Progenitor cell of endocrine pancreas (in vitro differentiated cells): ENCODE measurements at regions not wholly inside any gene's neighbourhood (a gene's known extent, or its start where the extent isn't known, plus 50 kb on each side); places are given as distances from the start of the nearest gene placed in this dataset.

Experiments used
- DNase-seq: peaks from one replicate; pipeline ENCODE4 v3.0.0; 2021; ENCODE audit warnings: low spot score; ENCODE audit not compliant: unreplicated experiment
- H3K27ac Mint-ChIP-seq: 2 replicates; pipeline ENCODE4 v1.8.0; 2021; ENCODE audit warnings: mild to moderate bottlenecking, moderate library complexity, mixed read lengths
- H3K27me3 Mint-ChIP-seq: 2 replicates; pipeline ENCODE4 v1.8.0; 2021; ENCODE audit warnings: mixed read lengths
- H3K36me3 Mint-ChIP-seq: 2 replicates; pipeline ENCODE4 v1.8.0; 2022; ENCODE audit warnings: mixed read lengths; ENCODE audit not compliant: insufficient read depth
- H3K4me1 Mint-ChIP-seq: 2 replicates; pipeline ENCODE4 v1.8.0; 2021; ENCODE audit warnings: low read depth, mixed read lengths
- H3K4me3 Mint-ChIP-seq: 2 replicates; pipeline ENCODE4 v1.8.0; 2021; ENCODE audit warnings: low read depth, mild to moderate bottlenecking, moderate library complexity, mixed read lengths
- H3K9me3 Mint-ChIP-seq: 2 replicates; pipeline ENCODE4 v1.8.0; 2021; ENCODE audit warnings: low read depth, mixed read lengths
- TF ChIP-seq, protein P1 (sequence below): fragments of 200-600 bp; sonication (generic); IDR thresholded peaks from one replicate; pipeline ENCODE4 v1.5.0; 2021; ENCODE audit warnings: antibody characterized with exemption, mild to moderate bottlenecking; ENCODE audit not compliant: unreplicated experiment

DNA sequence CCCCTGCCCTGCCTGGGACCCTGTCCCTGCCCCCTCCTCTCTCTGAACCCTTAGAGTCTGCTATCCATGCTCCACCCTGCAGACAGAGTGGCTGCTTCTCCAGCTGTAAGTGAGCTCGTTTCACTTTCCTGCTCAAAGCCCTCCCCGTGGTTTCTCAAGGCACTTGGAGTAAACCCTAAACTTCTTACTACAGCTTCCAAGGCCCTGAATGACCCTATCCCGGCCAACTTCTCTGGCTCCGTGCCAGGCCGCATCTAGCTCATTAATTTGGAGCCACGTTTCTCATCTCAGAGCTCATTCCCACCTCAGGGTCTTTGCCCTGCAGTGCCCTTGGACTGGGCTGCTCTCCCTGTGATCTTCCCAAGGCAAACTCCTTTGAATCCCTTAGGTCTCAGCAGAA is 235.1 kb upstream of the RUNX1 start:
- peaks cover 18% of the 10 kb centered on the region for H3K9me3 Mint-ChIP-seq
- no peak overlapping the region for H3K4me3 Mint-ChIP-seq
- TF ChIP-seq, protein P1, sequence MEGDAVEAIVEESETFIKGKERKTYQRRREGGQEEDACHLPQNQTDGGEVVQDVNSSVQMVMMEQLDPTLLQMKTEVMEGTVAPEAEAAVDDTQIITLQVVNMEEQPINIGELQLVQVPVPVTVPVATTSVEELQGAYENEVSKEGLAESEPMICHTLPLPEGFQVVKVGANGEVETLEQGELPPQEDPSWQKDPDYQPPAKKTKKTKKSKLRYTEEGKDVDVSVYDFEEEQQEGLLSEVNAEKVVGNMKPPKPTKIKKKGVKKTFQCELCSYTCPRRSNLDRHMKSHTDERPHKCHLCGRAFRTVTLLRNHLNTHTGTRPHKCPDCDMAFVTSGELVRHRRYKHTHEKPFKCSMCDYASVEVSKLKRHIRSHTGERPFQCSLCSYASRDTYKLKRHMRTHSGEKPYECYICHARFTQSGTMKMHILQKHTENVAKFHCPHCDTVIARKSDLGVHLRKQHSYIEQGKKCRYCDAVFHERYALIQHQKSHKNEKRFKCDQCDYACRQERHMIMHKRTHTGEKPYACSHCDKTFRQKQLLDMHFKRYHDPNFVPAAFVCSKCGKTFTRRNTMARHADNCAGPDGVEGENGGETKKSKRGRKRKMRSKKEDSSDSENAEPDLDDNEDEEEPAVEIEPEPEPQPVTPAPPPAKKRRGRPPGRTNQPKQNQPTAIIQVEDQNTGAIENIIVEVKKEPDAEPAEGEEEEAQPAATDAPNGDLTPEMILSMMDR = no peak
- no peaks in the 10 kb centered on the region for H3K36me3 Mint-ChIP-seq
- H3K27me3 Mint-ChIP-seq = no peaks in the 10 kb centered on the region
- no peak for DNase-seq
- H3K4me1 Mint-ChIP-seq = no peaks in the 10 kb centered on the region
- H3K27ac Mint-ChIP-seq = no peak overlapping the region

DNA sequence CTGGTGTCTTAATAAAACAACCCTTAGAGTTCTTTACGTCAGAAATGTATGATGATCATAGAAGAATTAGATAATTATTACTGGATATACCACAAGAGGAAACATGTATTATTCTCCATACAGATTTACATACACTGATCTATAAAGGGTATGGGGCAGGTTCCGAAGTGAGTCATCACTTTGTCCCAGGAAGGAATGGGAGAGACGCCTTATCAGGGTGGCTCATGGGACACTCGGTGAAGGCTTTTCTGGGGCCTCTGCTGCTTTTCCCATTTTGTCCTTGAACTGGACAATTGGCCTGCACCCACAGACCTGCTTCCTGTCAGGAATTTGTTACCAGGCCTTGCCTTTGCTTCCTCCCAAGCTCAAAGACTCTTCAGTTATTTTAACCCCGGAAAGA is 233.8 kb upstream of the RUNX1 start:
- Mint-ChIP-seq H3K27ac (no peak overlapping the region), H3K9me3 (peaks cover 19% of the 10 kb centered on the region)

DNA sequence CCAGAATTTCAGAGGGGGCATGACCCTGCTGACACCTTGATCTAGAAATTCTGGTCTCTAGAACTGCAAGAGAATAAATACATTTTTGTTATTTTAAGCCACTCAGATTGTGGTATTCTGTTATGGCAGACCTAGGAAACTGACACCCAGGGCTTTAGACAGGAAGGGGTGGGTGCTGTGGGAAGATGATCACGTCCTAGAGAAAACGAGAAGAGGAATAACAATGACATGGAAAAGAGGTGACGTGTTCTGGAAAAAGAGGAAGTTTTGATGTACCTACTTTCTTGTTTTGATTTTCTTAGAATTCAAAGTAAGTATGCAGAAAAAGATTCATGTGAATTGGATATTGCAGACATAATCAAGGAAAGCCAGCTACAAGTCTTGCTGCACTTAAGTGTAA is 232.9 kb upstream of the RUNX1 start:
- H3K36me3 Mint-ChIP-seq = no peaks in the 10 kb centered on the region
- DNase-seq = no peak
- no peaks in the 10 kb centered on the region for H3K4me1 Mint-ChIP-seq
- TF ChIP-seq, protein P1 = no peak
- H3K27ac Mint-ChIP-seq = no peak overlapping the region
- H3K9me3 Mint-ChIP-seq = peaks cover 12% of the 10 kb centered on the region
- no peaks in the 10 kb centered on the region for H3K27me3 Mint-ChIP-seq
- no peak overlapping the region for H3K4me3 Mint-ChIP-seq

More for the DNA sequence above, 233.8 kb upstream of the RUNX1 start:
- Mint-ChIP-seq H3K4me3 (no peak overlapping the region), H3K36me3 (no peaks in the 10 kb centered on the region), H3K27me3 (no peaks in the 10 kb centered on the region), H3K4me1 (no peaks in the 10 kb centered on the region)
- TF ChIP-seq, protein P1 = no peak
- DNase-seq = no peak

DNA sequence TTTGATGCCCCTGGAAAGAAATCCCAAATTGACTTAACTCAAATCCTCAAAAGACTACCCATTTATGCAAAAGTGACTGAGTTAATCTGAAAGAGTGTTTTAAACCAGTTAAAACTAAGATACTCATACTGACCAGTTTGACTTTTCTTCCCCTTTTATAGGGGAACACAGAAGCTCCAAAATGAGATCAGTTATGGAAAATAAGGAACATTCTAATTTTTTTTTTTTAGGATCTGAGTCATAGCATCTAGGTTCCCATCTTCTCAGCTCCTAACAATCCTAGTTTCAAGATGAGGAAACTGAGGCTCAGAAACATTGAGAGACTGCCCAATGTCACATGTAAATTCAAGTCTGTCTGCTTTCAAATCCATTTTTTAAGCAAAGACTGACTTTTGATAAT is 231.1 kb upstream of the RUNX1 start:
- DNase-seq = no peak
- TF ChIP-seq, protein P1 = no peak
- Mint-ChIP-seq H3K27ac (no peak overlapping the region), H3K4me1 (peaks cover 3% of the 10 kb centered on the region), H3K27me3 (no peaks in the 10 kb centered on the region), H3K9me3 (peaks cover 12% of the 10 kb centered on the region), H3K4me3 (no peak overlapping the region), H3K36me3 (no peaks in the 10 kb centered on the region)

DNA sequence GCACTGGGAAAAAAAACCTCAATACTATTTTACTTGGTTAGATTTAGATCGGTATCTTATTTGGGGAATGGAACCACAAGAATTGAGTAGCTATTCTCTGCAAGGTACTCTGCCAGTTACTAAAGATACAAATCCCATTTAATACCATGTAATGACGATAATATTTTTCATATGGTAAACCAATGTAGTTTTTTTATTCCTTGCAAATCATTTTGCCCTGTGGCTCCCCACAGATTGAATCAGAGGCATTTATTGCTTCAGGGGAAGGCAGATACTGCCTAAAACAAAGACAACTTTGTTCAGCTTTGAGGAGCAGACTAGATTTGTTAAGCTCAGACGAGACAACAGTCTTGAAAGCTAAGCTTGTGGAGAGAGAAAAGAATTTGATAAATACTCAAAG is 226.7 kb upstream of the RUNX1 start:
- Mint-ChIP-seq H3K36me3 (peaks cover 1% of the 10 kb centered on the region), H3K27ac (no peak overlapping the region), H3K4me1 (peaks cover 15% of the 10 kb centered on the region), H3K4me3 (no peak overlapping the region), H3K27me3 (no peaks in the 10 kb centered on the region), H3K9me3 (peaks cover 20% of the 10 kb centered on the region)
- TF ChIP-seq, protein P1 = no peak
- no peak for DNase-seq
